ENCODE measurements at regions not wholly inside any gene's neighbourhood (a gene's known extent, or its start where the extent isn't known, plus 50 kb on each side); places are given as distances from the start of the nearest gene placed in this dataset.
"Not testable (repeated sequence)": the region's sequence is repeated elsewhere in the genome, so short reads cannot be mapped to it uniquely, and the experiment has no call there.

- DNase-seq (ENCODE audit: low spot score): peak; percentile 90
Observed at GRCh38 chr9:41273549-41274267, 84.6 kb upstream of the ZNG1F start.

- peak; percentile 54 for DNase-seq (ENCODE audit: low spot score)
Observed at GRCh38 chr9:41272879-41273548, 83.9 kb upstream of the ZNG1F start.

- not testable (repeated sequence) for DNase-seq (ENCODE audit: low spot score)
Observed at GRCh38 chr9:41270992-41271391, 81.9 kb upstream of the ZNG1F start.

GRCh38 chr9:41269471-41269870 lies 80.4 kb upstream of the ZNG1F start:
- peak; percentile 8 for DNase-seq (ENCODE audit: low spot score)

- DNase-seq (ENCODE audit: low spot score): peak; percentile 29
Observed at GRCh38 chr9:41269054-41269453, 79.9 kb upstream of the ZNG1F start.

GRCh38 chr9:41266602-41267001 lies 77.5 kb upstream of the ZNG1F start:
- not testable (repeated sequence) for DNase-seq (ENCODE audit: low spot score)

- not testable (repeated sequence) for DNase-seq (ENCODE audit: low spot score)
Observed at GRCh38 chr9:41266000-41266399, 76.9 kb upstream of the ZNG1F start.

GRCh38 chr9:41251973-41252372 lies 62.9 kb upstream of the ZNG1F start:
- not testable (repeated sequence) for DNase-seq (ENCODE audit: low spot score)

GRCh38 chr9:41251101-41251500 lies 62.0 kb upstream of the ZNG1F start:
- not testable (repeated sequence) for DNase-seq (ENCODE audit: low spot score)

GRCh38 chr9:41246702-41247101 lies 57.6 kb upstream of the ZNG1F start:
- not testable (repeated sequence) for DNase-seq (ENCODE audit: low spot score)
